HepG2 (cell line): ENCODE measurements at regions not wholly inside any gene's neighbourhood (a gene's known extent, or its start where the extent isn't known, plus 50 kb on each side); places are given as distances from the start of the nearest gene placed in this dataset.

Experiments
- CEBPG ChIP-seq: IDR thresholded peaks from 2 replicates; pipeline ENCODE4 v1.6.1; 2016
- CSRNP2 ChIP-seq: sonication (generic); formaldehyde crosslinking; conservative IDR thresholded peaks from 2 replicates; pipeline ENCODE4 v1.8.0; 2022; ENCODE audit warnings: low read depth, missing genetic modification reagents
- E2F5 ChIP-seq: sonication (generic); formaldehyde crosslinking; conservative IDR thresholded peaks from 2 replicates; pipeline ENCODE4 v1.4.0; 2020; ENCODE audit warnings: missing genetic modification reagents
- HDAC6 ChIP-seq: fragments of 200-600 bp; sonication (generic); IDR thresholded peaks from 2 replicates; pipeline ENCODE4 v1.7.0; 2017; ENCODE audit warnings: mild to moderate bottlenecking, antibody characterized with exemption, low read length, low read depth
- MXD3 ChIP-seq: IDR thresholded peaks from 2 replicates; pipeline ENCODE4 v1.6.1; 2016; ENCODE audit warnings: mild to moderate bottlenecking, missing biosample characterization, missing genetic modification reagents
- PAXIP1 ChIP-seq: sonication (generic); formaldehyde crosslinking; conservative IDR thresholded peaks from 2 replicates; pipeline ENCODE4 v1.4.0; 2020; ENCODE audit warnings: mild to moderate bottlenecking, missing genetic modification reagents, moderate library complexity
- SP1 ChIP-seq, 2 experiments: fragments of 450-650 bp in 1 of 2; sonication (generic) in 1 of 2; formaldehyde crosslinking in 1 of 2; IDR thresholded peaks; 2 replicates each; pipeline versions ENCODE4 v1.4.0 to v1.6.1; 2016 to 2020; ENCODE audit warnings: missing genetic modification reagents in 1 of 2
- U2AF2 ChIP-seq: fragments of 200-400 bp; formaldehyde crosslinking; IDR thresholded peaks from 2 replicates; pipeline ENCODE4 v1.6.1; 2017; ENCODE audit warnings: low read depth, mild to moderate bottlenecking, low read length
- YEATS4 ChIP-seq: sonication (generic); formaldehyde crosslinking; IDR thresholded peaks from 2 replicates; pipeline ENCODE4 v1.4.0; 2020; ENCODE audit warnings: missing genetic modification reagents, borderline replicate concordance
- ZBTB2 ChIP-seq: sonication (generic); formaldehyde crosslinking; IDR thresholded peaks from 2 replicates; pipeline ENCODE4 v1.8.0; 2022; ENCODE audit warnings: low read depth, missing genetic modification reagents
- ZFP62 ChIP-seq: sonication (generic); formaldehyde crosslinking; IDR thresholded peaks from 2 replicates; pipeline ENCODE4 v1.4.0; 2020; ENCODE audit warnings: missing genetic modification reagents
- ZHX2 ChIP-seq, 2 experiments: sonication (generic) in 1 of 2; formaldehyde crosslinking in 1 of 2; IDR thresholded peaks; 2 replicates each; pipeline versions ENCODE4 v1.6.1 to v1.9.0; 2014 to 2022; ENCODE audit warnings: antibody characterized with exemption in 1 of 2, borderline replicate concordance in 1 of 2, inconsistent platforms in 1 of 2, low read depth in 1 of 2, missing genetic modification reagents in 1 of 2
- ZMYM2 ChIP-seq: sonication (generic); formaldehyde crosslinking; IDR thresholded peaks from 2 replicates; pipeline ENCODE4 v1.8.0; 2022; ENCODE audit warnings: mild to moderate bottlenecking, missing genetic modification reagents
- ZNF335 ChIP-seq: sonication (generic); formaldehyde crosslinking; IDR thresholded peaks from 2 replicates; pipeline ENCODE4 v1.4.0; 2020; ENCODE audit warnings: missing genetic modification reagents
- ZNF674 ChIP-seq: sonication (generic); formaldehyde crosslinking; IDR thresholded peaks from 2 replicates; pipeline ENCODE4 v1.5.0; 2020; ENCODE audit warnings: low read depth, mild to moderate bottlenecking, missing genetic modification reagents
- ZNF788 ChIP-seq: sonication (generic); formaldehyde crosslinking; IDR thresholded peaks from 2 replicates; pipeline ENCODE4 v1.5.0; 2020; ENCODE audit warnings: mild to moderate bottlenecking, missing genetic modification reagents, borderline replicate concordance

- TF ChIP-seq ZBTB2 (CRISPR knock-in tag) (no peak), MXD3 (CRISPR knock-in tag) (no peak), ZNF674 (CRISPR knock-in tag) (no peak), ZFP62 (CRISPR knock-in tag) (no peak), ZHX2 (IDR thresholded peaks at IDR 0.05; ENCODE audit: low read depth) (no peak), ZHX2 (CRISPR knock-in tag; IDR thresholded peaks at IDR 0.05; ENCODE audit: borderline replicate concordance) (no peak), SP1 (IDR thresholded peaks at IDR 0.05) (no peak), SP1 (CRISPR knock-in tag; IDR thresholded peaks at IDR 0.05) (no peak), ZMYM2 (no peak), ZNF788 (CRISPR knock-in tag) (no peak), CEBPG (CRISPR knock-in tag) (peak; percentile 34), U2AF2 (no peak), HDAC6 (no peak), E2F5 (CRISPR knock-in tag) (no peak), PAXIP1 (peak; percentile 76), YEATS4 (no peak), CSRNP2 (no peak), ZNF335 (CRISPR knock-in tag) (0 out of 2 replicates have a peak, but pooled peaks have one; percentile 26)
Observed at GRCh38 chr6:140379919-140380318, 1005.5 kb upstream of the CITED2 start (continued).
